ENCODE measurements at regions not wholly inside any gene's neighbourhood (a gene's known extent, or its start where the extent isn't known, plus 50 kb on each side); places are given as distances from the start of the nearest gene placed in this dataset.

- no peak for TF ChIP-seq CTCF (conservative IDR thresholded peaks at IDR 0.05; ENCODE audit: low read depth, low read length)
- no peak for DNase-seq (ENCODE audit: low read depth)
- H3K4me3 ChIP-seq (ENCODE audit: low read depth, low read length) = no peak overlapping the region
Observed at GRCh38 chr1:29948581-29948980, 712.3 kb downstream of the PTPRU start.

- DNase-seq (ENCODE audit: low read depth) = no peak
- TF ChIP-seq CTCF (conservative IDR thresholded peaks at IDR 0.05; ENCODE audit: low read depth, low read length) = no peak
- no peak overlapping the region for H3K4me3 ChIP-seq (ENCODE audit: low read depth, low read length)
Observed at GRCh38 chr1:29946057-29946456, 709.7 kb downstream of the PTPRU start.

- no peak for DNase-seq (ENCODE audit: low read depth)
- H3K4me3 ChIP-seq (ENCODE audit: low read depth, low read length) = no peak overlapping the region
- TF ChIP-seq CTCF (conservative IDR thresholded peaks at IDR 0.05; ENCODE audit: low read depth, low read length) = no peak
Observed at GRCh38 chr1:29945426-29945825, 709.1 kb downstream of the PTPRU start.

- TF ChIP-seq CTCF (conservative IDR thresholded peaks at IDR 0.05; ENCODE audit: low read depth, low read length) = no peak
- no peak for DNase-seq (ENCODE audit: low read depth)
Observed at GRCh38 chr1:29944253-29944905, 708.1 kb downstream of the PTPRU start.

GRCh38 chr1:29943034-29943433 lies 706.7 kb downstream of the PTPRU start:
- DNase-seq (ENCODE audit: low read depth) = no peak
- no peak overlapping the region for H3K4me3 ChIP-seq (ENCODE audit: low read depth, low read length)
- no peak for TF ChIP-seq CTCF (conservative IDR thresholded peaks at IDR 0.05; ENCODE audit: low read depth, low read length)

More at GRCh38 chr1:29944253-29944905, 708.1 kb downstream of the PTPRU start:
- no peak overlapping the region for H3K4me3 ChIP-seq (ENCODE audit: low read depth, low read length)

GRCh38 chr1:29939079-29939478 lies 702.8 kb downstream of the PTPRU start:
- TF ChIP-seq CTCF (conservative IDR thresholded peaks at IDR 0.05; ENCODE audit: low read depth, low read length) = no peak

GRCh38 chr1:29937356-29937755 lies 701.0 kb downstream of the PTPRU start:
- H3K4me3 ChIP-seq (ENCODE audit: low read depth, low read length) = no peak overlapping the region
- TF ChIP-seq CTCF (conservative IDR thresholded peaks at IDR 0.05; ENCODE audit: low read depth, low read length) = no peak
- no peak for DNase-seq (ENCODE audit: low read depth)

More at GRCh38 chr1:29939079-29939478, 702.8 kb downstream of the PTPRU start:
- DNase-seq (ENCODE audit: low read depth) = peak; percentile 67
- H3K4me3 ChIP-seq (ENCODE audit: low read depth, low read length) = no peak overlapping the region

Measured in epithelial cell of proximal tubule (primary cell).